SU-DHL-6 (cell line): ENCODE measurements at regions not wholly inside any gene's neighbourhood (a gene's known extent, or its start where the extent isn't known, plus 50 kb on each side); places are given as distances from the start of the nearest gene placed in this dataset.

Experiments used
- CTCF ChIP-seq: fragments of 200-600 bp; sonication (generic); IDR thresholded peaks from one replicate; pipeline ENCODE4 v1.5.1; 2017; ENCODE audit warnings: antibody characterized with exemption, mild to moderate bottlenecking, low read length, moderate library complexity; ENCODE audit not compliant: insufficient read depth, poor library complexity, severe bottlenecking
- EZH2phosphoT487 ChIP-seq: fragments of 200-600 bp; sonication (generic), shearing (Covaris generic); conservative IDR thresholded peaks from 2 replicates; pipeline ENCODE4 v1.6.1; 2018; ENCODE audit warnings: mild to moderate bottlenecking, antibody characterized with exemption, low read length, moderate library complexity, mixed read lengths

- TF ChIP-seq CTCF (no peak), EZH2phosphoT487 (no peak)
Observed at GRCh38 chr1:213564215-213564659, 423.5 kb upstream of the PROX1 start.
